GM19023 (cell line): ENCODE measurements at regions not wholly inside any gene's neighbourhood (a gene's known extent, or its start where the extent isn't known, plus 50 kb on each side); places are given as distances from the start of the nearest gene placed in this dataset.

Experiments used
- ATAC-seq: cut with Tn5 transposase; IDR thresholded peaks from one replicate; pipeline ENCODE4 v1.9.1; 2021; ENCODE audit warnings: mild to moderate bottlenecking, moderate library complexity; ENCODE audit not compliant: unreplicated experiment

GRCh38 chr5:73395256-73395655, 53.3 kb downstream of the FOXD1 start:
- ATAC-seq = no peak

- no peak for ATAC-seq
Measured at GRCh38 chr5:73394610-73395009, 54.0 kb downstream of the FOXD1 start.

- ATAC-seq = no peak
Measured at GRCh38 chr5:73393611-73394489, 54.7 kb downstream of the FOXD1 start.

GRCh38 chr5:73392775-73393174, 55.8 kb downstream of the FOXD1 start:
- ATAC-seq = no peak

GRCh38 chr5:73391441-73391881, 57.1 kb downstream of the FOXD1 start:
- no peak for ATAC-seq

- ATAC-seq = no peak
Measured at GRCh38 chr5:73390972-73391371, 57.6 kb downstream of the FOXD1 start.

GRCh38 chr5:73388740-73389139, 59.8 kb downstream of the FOXD1 start:
- no peak for ATAC-seq

GRCh38 chr5:73388306-73388684, 60.3 kb downstream of the FOXD1 start:
- no peak for ATAC-seq

- ATAC-seq = peak; percentile 88
Measured at GRCh38 chr5:73387601-73388305, 60.8 kb downstream of the FOXD1 start.

GRCh38 chr5:73387149-73387591, 61.4 kb downstream of the FOXD1 start:
- ATAC-seq = peak; percentile 39

GRCh38 chr5:73384861-73385260, 63.7 kb downstream of the FOXD1 start:
- ATAC-seq = no peak

GRCh38 chr5:73382401-73382740, 66.2 kb downstream of the FOXD1 start:
- ATAC-seq = no peak

GRCh38 chr5:73381590-73382400, 66.8 kb downstream of the FOXD1 start:
- ATAC-seq = no peak

GRCh38 chr5:73380710-73381589, 67.6 kb downstream of the FOXD1 start:
- no peak for ATAC-seq

GRCh38 chr5:73380041-73380440, 68.5 kb downstream of the FOXD1 start:
- ATAC-seq = no peak

- no peak for ATAC-seq
Measured at GRCh38 chr5:73379435-73379834, 69.1 kb downstream of the FOXD1 start.

- ATAC-seq = no peak
Measured at GRCh38 chr5:73378765-73379164, 69.8 kb downstream of the FOXD1 start.

GRCh38 chr5:73378070-73378469, 70.5 kb downstream of the FOXD1 start:
- ATAC-seq = no peak

GRCh38 chr5:73376618-73377170, 71.9 kb downstream of the FOXD1 start:
- ATAC-seq = no peak

- ATAC-seq = no peak
Measured at GRCh38 chr5:73375949-73376348, 72.6 kb downstream of the FOXD1 start.
